Vagina (tissue), 2 donors: ENCODE measurements at regions not wholly inside any gene's neighbourhood (a gene's known extent, or its start where the extent isn't known, plus 50 kb on each side); places are given as distances from the start of the nearest gene placed in this dataset.

Experiments used
- CTCF ChIP-seq, 3 experiments: fragments of 450-650 bp in 2 of 3; fragments of 200-600 bp in 1 of 3; sonication (generic) in 1 of 3; IDR thresholded peaks; one replicate each; pipeline ENCODE4 v1.5.1; 2017 to 2019; ENCODE audit warnings: antibody characterized with exemption in 3 of 3, mild to moderate bottlenecking in 2 of 3, moderate library complexity in 2 of 3
- POLR2A ChIP-seq, 2 donors: fragments of 450-650 bp; IDR thresholded peaks; one replicate each; pipeline ENCODE4 v1.6.1; 2017; ENCODE audit warnings: antibody characterized with exemption in 2 of 2, mild to moderate bottlenecking in 2 of 2, moderate library complexity in 2 of 2
- POLR2AphosphoS5 ChIP-seq, 2 donors: sonication (generic); formaldehyde crosslinking; IDR thresholded peaks; one replicate each; pipeline ENCODE4 v1.9.0; 2017; ENCODE audit warnings: antibody characterized with exemption in 2 of 2, mild to moderate bottlenecking in 2 of 2, low read depth in 1 of 2; ENCODE audit not compliant: insufficient read depth in 1 of 2

DNA sequence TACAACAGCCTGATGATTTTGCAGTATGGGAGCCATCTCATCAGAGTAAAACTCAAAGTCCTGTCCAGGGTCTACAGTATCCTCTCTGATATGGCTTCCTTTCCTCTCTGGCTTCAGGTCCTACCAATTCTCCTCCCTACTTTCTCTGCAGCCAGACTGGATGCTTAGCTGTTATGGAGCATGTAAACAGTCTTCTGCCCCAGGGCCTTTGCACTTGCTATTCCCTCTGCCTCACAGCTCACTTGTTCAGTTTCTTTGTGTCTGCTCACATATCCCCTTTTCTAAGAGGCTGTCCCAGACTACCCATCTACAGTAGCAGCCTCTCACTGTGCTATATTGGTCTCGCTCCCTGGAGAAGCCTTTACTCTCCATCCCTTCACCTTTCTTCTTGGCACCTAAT is 62.2 kb downstream of the TLNRD1 start:
- no peak for TF ChIP-seq POLR2AphosphoS5 (IDR thresholded peaks at IDR 0.05; ENCODE audit: insufficient read depth in 1 of 2, low read depth in 1 of 2)
- TF ChIP-seq CTCF (IDR thresholded peaks at IDR 0.05): no peak
- TF ChIP-seq POLR2A (IDR thresholded peaks at IDR 0.05): no peak
